Peyer's patch (tissue), 4 donors: ENCODE measurements at regions not wholly inside any gene's neighbourhood (a gene's known extent, or its start where the extent isn't known, plus 50 kb on each side); places are given as distances from the start of the nearest gene placed in this dataset.

Source experiments
- DNase-seq, 3 donors: peaks; one replicate each; pipeline ENCODE4 v3.0.0-alpha.2; 2017 to 2019
- H3K27ac ChIP-seq, 4 donors: fragments of 200-600 bp; sonication (generic); one replicate each; pipeline ENCODE4 v1.5.1; 2016 to 2019
- H3K27me3 ChIP-seq, 2 donors: fragments of 200-600 bp; sonication (generic); one replicate each; pipeline ENCODE4 v1.5.1; 2019
- H3K36me3 ChIP-seq, 3 donors: fragments of 200-600 bp; sonication (generic); one replicate each; pipeline ENCODE4 v1.5.1; 2016 to 2019
- H3K4me1 ChIP-seq, 4 donors: fragments of 200-600 bp; sonication (generic); one replicate each; pipeline ENCODE4 v1.5.1; 2016 to 2019
- H3K4me3 ChIP-seq, 4 donors: fragments of 200-600 bp; sonication (generic); 1 replicate in 3 of 4; 2 replicates in 1 of 4; pipeline ENCODE4 v1.5.1; 2016 to 2019; ENCODE audit warnings: mild to moderate bottlenecking in 1 of 4
- H3K9me3 ChIP-seq, 4 donors: fragments of 200-600 bp; sonication (generic); one replicate each; pipeline ENCODE4 v1.5.1; 2016 to 2019; ENCODE audit warnings: mild to moderate bottlenecking in 1 of 4
- POLR2A ChIP-seq, 2 donors: fragments of 450-650 bp; IDR thresholded peaks; one replicate each; pipeline ENCODE4 v1.5.1; 2017; ENCODE audit warnings: antibody characterized with exemption in 2 of 2, mild to moderate bottlenecking in 2 of 2, moderate library complexity in 2 of 2
- TF ChIP-seq, protein P1 (sequence below), 6 experiments: fragments of 450-650 bp in 4 of 6; fragments of 200-600 bp in 2 of 6; sonication (generic) in 1 of 6; IDR thresholded peaks; one replicate each; pipeline ENCODE4 v1.5.1; 2017 to 2019; ENCODE audit warnings: antibody characterized with exemption in 6 of 6, mild to moderate bottlenecking in 3 of 6, moderate library complexity in 1 of 6

- Histone ChIP-seq H3K4me1 (no peaks in the 10 kb centered on the region), H3K9me3 (no peaks in the 10 kb centered on the region), H3K27ac (no peak overlapping the region), H3K27me3 (no peaks in the 10 kb centered on the region), H3K4me3 (no peak overlapping the region), H3K36me3 (no peaks in the 10 kb centered on the region)
- TF ChIP-seq, protein P1, sequence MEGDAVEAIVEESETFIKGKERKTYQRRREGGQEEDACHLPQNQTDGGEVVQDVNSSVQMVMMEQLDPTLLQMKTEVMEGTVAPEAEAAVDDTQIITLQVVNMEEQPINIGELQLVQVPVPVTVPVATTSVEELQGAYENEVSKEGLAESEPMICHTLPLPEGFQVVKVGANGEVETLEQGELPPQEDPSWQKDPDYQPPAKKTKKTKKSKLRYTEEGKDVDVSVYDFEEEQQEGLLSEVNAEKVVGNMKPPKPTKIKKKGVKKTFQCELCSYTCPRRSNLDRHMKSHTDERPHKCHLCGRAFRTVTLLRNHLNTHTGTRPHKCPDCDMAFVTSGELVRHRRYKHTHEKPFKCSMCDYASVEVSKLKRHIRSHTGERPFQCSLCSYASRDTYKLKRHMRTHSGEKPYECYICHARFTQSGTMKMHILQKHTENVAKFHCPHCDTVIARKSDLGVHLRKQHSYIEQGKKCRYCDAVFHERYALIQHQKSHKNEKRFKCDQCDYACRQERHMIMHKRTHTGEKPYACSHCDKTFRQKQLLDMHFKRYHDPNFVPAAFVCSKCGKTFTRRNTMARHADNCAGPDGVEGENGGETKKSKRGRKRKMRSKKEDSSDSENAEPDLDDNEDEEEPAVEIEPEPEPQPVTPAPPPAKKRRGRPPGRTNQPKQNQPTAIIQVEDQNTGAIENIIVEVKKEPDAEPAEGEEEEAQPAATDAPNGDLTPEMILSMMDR (IDR thresholded peaks at IDR 0.05) = no peak
- no peak for TF ChIP-seq POLR2A (IDR thresholded peaks at IDR 0.05)
- no peak for DNase-seq
These were observed 430.6 kb downstream of the BCOR start for GRCh38 chrX:39667191-39667590.

DNA sequence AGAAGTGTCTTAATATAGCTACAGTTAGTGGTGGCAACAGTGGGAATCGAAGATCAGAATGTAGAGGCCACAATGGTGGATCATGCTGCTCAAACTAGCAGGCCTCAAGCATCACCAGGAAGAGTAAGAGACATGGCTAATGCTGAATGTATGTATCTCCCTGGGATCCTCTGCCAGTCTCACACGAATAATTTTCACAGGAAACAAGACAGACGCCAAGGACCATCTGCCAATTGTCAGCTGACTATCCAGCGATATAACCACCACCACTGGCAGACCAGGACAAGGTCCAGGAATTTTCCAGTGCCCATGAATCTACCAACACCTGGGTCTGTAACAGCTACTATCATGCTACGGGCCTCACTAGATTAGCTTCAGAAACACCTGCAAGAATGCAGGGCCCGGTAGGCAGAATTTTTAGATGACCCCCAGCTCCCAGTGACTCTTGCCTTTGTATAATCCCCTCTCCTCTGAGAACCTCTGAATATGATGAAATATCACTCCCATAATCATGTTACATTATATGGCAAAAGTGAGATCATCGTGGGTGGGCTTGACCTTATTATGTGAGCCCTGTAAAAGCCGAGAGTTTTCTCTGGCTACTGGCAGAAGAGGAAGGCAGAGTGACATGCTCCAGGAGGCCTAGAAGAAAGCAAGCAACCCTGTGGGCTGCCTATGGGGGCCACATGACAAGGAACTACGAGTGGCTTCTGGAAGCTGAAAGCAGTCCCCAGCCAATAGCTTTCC lies 429.8 kb downstream of the BCOR start:
- Histone ChIP-seq H3K9me3 (no peaks in the 10 kb centered on the region), H3K4me1 (no peaks in the 10 kb centered on the region), H3K27me3 (no peaks in the 10 kb centered on the region), H3K27ac (no peak overlapping the region), H3K4me3 (no peak overlapping the region), H3K36me3 (no peaks in the 10 kb centered on the region)
- no peak for TF ChIP-seq POLR2A (IDR thresholded peaks at IDR 0.05)
- DNase-seq = no peak

DNA sequence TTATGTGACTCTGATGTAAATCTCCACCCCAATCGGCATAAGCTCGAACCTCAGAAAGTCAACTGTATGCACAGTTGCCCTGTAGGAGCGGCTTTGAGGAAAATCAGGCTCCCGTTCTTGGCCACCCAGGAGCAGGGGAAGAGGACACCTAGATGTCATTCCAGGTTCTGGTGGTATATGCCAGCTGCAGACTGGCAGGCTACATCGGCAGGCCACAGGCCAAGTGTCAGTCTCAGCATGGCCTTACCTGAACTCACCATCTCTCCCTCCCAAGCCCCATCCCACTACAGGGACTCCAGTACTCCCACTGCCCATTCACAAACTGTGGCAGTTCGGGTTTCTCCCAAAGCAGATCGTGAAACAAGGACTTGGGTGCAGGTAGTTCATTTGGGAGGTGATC lies 428.1 kb downstream of the BCOR start:
- Histone ChIP-seq H3K27ac (no peak overlapping the region), H3K4me3 (no peak overlapping the region), H3K9me3 (no peaks in the 10 kb centered on the region), H3K4me1 (no peaks in the 10 kb centered on the region), H3K27me3 (no peaks in the 10 kb centered on the region), H3K36me3 (no peaks in the 10 kb centered on the region)
- TF ChIP-seq POLR2A (IDR thresholded peaks at IDR 0.05) = no peak
- TF ChIP-seq, protein P1 (IDR thresholded peaks at IDR 0.05) = no peak
- no peak for DNase-seq

- no peaks in the 10 kb centered on the region for H3K9me3 ChIP-seq
- DNase-seq = no peak
- no peaks in the 10 kb centered on the region for H3K4me1 ChIP-seq
- no peak overlapping the region for H3K4me3 ChIP-seq
- no peak overlapping the region for H3K27ac ChIP-seq
- H3K27me3 ChIP-seq = no peaks in the 10 kb centered on the region
- no peaks in the 10 kb centered on the region for H3K36me3 ChIP-seq
- TF ChIP-seq, protein P1 (IDR thresholded peaks at IDR 0.05) = no peak
- no peak for TF ChIP-seq POLR2A (IDR thresholded peaks at IDR 0.05)
These were observed 427.5 kb downstream of the BCOR start for GRCh38 chrX:39670281-39670680.

DNA sequence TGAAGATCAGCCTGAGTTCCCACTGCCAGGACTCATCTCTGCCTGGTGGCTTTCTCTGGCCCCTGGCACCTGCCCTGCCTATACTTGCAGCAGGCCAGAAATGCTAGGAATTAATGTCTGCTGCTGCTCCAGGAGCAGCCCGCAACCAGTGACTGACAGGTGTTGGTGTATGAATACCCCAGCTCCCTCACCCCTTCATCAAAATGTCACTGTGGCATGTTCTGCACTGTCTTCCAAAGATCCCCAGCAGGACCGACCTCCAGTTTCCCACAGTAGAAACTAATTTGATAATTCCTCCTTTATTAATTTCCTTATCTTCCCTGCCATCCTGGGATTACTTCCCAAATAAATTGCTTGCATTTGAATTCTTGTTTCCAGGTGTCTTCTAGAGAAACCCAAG lies 425.4 kb downstream of the BCOR start:
- H3K4me1 ChIP-seq = no peaks in the 10 kb centered on the region
- H3K9me3 ChIP-seq = no peaks in the 10 kb centered on the region
- H3K27ac ChIP-seq = no peak overlapping the region
- TF ChIP-seq, protein P1 (IDR thresholded peaks at IDR 0.05) = no peak
- TF ChIP-seq POLR2A (IDR thresholded peaks at IDR 0.05) = no peak
- H3K4me3 ChIP-seq = no peak overlapping the region
- DNase-seq = no peak
- H3K27me3 ChIP-seq = no peaks in the 10 kb centered on the region
- H3K36me3 ChIP-seq = no peaks in the 10 kb centered on the region

DNA sequence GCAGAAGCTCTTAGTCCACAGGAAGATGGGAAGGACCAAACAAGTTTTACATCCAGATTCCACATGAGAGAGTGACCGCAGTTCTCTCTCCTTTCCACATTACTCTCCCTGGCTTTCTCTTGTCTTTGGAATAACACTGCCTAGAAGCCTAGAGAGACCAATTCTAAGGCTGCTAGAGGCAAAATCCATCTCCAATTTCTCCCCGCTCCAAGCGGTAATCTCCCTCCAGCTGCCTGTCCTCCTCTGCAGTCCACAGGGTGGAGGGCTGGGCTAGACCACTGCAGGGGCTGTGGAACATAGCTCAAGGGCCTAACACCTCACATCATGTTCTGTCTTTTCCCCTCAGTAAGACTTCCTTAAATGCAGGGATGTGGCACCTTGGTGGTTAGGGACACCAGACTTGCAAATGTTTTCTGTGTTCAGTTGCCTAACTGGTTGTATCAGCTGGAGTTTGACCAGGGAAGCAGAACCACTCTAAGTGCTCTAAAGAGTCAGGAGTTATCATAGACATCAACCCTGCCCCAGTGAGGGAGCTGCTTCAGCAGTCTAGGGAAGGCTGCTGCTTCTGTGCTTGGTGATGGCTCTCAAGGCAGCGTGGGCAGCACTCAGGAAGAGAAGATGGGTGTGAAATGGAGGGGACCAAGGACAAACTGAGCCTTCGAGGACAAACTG lies 423.1 kb downstream of the BCOR start:
- peak overlapping the region in 1 of 4 donors; percentile 25 for H3K27ac ChIP-seq
- H3K36me3 ChIP-seq = no peaks in the 10 kb centered on the region
- TF ChIP-seq, protein P1 (IDR thresholded peaks at IDR 0.05) = no peak
- TF ChIP-seq POLR2A (IDR thresholded peaks at IDR 0.05) = no peak
- H3K9me3 ChIP-seq = no peaks in the 10 kb centered on the region
- H3K4me3 ChIP-seq = no peak overlapping the region
- no peaks in the 10 kb centered on the region for H3K27me3 ChIP-seq
- no peaks in the 10 kb centered on the region for H3K4me1 ChIP-seq
- DNase-seq = no peak
